GM06990 (cell line): ENCODE measurements at regions not wholly inside any gene's neighbourhood (a gene's known extent, or its start where the extent isn't known, plus 50 kb on each side); places are given as distances from the start of the nearest gene placed in this dataset.

Experiments
- DNase-seq: peaks from one replicate; pipeline ENCODE4 v3.0.0-alpha.2; 2011; ENCODE audit not compliant: insufficient read length; ENCODE audit errors: extremely low read depth
- H3K27me3 ChIP-seq: replicated peaks from 2 replicates; pipeline ENCODE4 v1.6.0; 2011; ENCODE audit warnings: low read length; ENCODE audit not compliant: control insufficient read depth, insufficient read depth
- H3K36me3 ChIP-seq: 2 replicates; pipeline ENCODE4 v1.5.1; 2011; ENCODE audit warnings: low read length; ENCODE audit not compliant: control insufficient read depth, insufficient read depth
- H3K4me3 ChIP-seq: replicated peaks from 2 replicates; pipeline ENCODE4 v1.5.1; 2011; ENCODE audit warnings: low read depth, mild to moderate bottlenecking, control low read depth, low read length
- TF ChIP-seq, protein P1 (sequence below): IDR thresholded peaks from 2 replicates; pipeline ENCODE4 v1.5.1; 2011; ENCODE audit warnings: low read length, control low read depth, mild to moderate bottlenecking, inconsistent platforms; ENCODE audit not compliant: insufficient read depth, poor library complexity, severe bottlenecking

DNA sequence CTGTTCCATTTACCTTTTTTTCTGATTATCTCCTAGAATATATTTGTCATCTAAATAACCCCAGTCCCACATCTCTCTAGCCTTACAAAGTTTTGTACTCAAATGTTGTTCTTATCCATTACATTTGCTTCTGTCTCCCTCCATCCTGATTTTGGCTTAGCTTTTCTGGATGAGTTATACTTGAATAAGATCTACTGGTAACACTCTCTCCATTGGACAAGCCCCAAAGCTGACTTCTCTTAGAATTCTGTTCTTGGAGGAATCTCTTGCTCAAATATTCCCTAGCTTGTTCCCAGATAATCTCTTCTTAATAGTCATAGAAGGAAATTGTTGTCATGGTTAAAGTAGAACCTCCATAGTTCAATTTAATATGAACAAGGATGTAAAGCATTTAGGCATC lies 115.5 kb upstream of the HS3ST1 start:
- DNase-seq = no peak
- no peaks in the 10 kb centered on the region for H3K27me3 ChIP-seq
- no peaks in the 10 kb centered on the region for H3K36me3 ChIP-seq
- TF ChIP-seq, protein P1, sequence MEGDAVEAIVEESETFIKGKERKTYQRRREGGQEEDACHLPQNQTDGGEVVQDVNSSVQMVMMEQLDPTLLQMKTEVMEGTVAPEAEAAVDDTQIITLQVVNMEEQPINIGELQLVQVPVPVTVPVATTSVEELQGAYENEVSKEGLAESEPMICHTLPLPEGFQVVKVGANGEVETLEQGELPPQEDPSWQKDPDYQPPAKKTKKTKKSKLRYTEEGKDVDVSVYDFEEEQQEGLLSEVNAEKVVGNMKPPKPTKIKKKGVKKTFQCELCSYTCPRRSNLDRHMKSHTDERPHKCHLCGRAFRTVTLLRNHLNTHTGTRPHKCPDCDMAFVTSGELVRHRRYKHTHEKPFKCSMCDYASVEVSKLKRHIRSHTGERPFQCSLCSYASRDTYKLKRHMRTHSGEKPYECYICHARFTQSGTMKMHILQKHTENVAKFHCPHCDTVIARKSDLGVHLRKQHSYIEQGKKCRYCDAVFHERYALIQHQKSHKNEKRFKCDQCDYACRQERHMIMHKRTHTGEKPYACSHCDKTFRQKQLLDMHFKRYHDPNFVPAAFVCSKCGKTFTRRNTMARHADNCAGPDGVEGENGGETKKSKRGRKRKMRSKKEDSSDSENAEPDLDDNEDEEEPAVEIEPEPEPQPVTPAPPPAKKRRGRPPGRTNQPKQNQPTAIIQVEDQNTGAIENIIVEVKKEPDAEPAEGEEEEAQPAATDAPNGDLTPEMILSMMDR = no peak
- no peak overlapping the region for H3K4me3 ChIP-seq

DNA sequence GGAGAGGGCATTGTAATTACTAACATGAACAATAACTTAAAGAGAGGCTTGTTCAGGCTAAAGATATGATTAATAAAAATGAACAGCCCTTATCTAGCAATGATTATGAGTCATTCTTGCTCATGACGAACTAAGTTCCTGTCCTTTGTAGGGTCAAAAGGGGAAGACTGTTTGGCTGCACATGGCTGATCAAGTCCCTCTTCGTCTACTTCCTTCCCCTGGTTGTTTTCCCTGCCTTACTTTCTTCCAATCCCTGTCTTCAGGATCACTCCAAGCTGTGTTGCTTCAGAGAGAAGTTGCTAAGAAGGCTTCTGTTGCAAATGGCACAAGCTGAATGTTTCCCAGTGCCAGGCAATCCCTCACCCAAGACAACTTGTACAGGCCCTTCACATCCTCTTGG lies 115.0 kb upstream of the HS3ST1 start:
- Histone ChIP-seq H3K27me3 (no peaks in the 10 kb centered on the region), H3K4me3 (no peak overlapping the region), H3K36me3 (no peaks in the 10 kb centered on the region)
- DNase-seq = no peak
- TF ChIP-seq, protein P1 = no peak

- Histone ChIP-seq H3K36me3 (no peaks in the 10 kb centered on the region), H3K27me3 (no peaks in the 10 kb centered on the region), H3K4me3 (no peak overlapping the region)
- no peak for DNase-seq
- TF ChIP-seq, protein P1 = no peak
Measured at GRCh38 chr4:11542952-11543351, 114.3 kb upstream of the HS3ST1 start.

GRCh38 chr4:11537846-11538245 lies 109.2 kb upstream of the HS3ST1 start:
- H3K36me3 ChIP-seq = no peaks in the 10 kb centered on the region
- DNase-seq = no peak
- no peaks in the 10 kb centered on the region for H3K27me3 ChIP-seq
- H3K4me3 ChIP-seq = no peak overlapping the region
- TF ChIP-seq, protein P1 = no peak

DNA sequence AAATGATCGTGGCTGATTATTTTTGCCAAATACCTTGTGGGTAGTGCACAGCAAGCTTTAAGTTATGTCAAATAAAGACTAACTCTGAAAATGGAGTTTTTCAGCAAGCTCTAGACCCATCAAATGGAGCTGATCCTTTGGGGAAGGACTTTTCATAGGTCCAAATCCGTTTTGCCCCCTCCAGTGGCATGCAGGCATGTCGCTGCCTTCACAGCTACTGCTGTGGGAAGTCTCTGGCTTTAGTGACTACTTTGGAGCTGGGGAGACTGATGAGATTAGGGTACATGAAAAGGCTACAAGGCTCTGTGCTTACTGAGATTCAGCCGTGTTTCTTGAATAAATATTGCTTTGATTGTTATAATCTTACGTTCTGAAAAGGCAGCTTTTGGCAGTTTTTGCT lies 106.6 kb upstream of the HS3ST1 start:
- H3K36me3 ChIP-seq = no peaks in the 10 kb centered on the region
- H3K27me3 ChIP-seq = no peaks in the 10 kb centered on the region
- DNase-seq = no peak
- no peak overlapping the region for H3K4me3 ChIP-seq
- TF ChIP-seq, protein P1 = no peak

DNA sequence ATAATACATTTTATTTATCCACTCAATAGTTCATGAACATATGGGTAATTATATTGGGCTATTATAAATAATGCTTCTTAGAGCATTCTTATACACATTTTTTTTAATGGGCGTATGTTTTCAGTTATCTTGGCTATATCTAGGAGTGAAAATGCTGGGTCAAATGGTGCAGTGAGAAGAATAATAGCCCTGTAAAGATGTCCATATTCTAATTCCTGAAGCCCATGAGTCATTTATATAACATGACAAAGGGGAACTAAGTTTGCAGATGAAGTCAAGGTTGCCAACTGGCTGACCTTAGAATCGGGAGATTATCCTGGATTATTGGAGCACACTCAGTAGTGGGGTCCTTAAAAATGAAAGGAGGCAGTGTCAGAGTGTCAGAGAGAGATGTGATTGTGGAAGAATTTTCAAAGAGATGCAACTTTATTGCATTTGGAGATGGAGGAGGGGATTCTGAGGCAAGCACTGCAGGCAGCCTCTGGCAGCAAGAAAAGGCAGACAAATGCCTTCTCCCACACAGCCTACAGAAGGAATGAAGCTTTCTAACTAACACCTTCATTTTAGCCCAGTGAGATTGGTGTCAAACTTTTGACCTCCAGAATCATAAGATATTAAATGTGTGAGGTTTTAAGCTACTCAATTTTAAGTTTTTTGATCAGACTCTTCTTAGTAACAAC lies 106.1 kb upstream of the HS3ST1 start:
- DNase-seq = no peak
- Histone ChIP-seq H3K4me3 (no peak overlapping the region), H3K27me3 (no peaks in the 10 kb centered on the region), H3K36me3 (no peaks in the 10 kb centered on the region)
- TF ChIP-seq, protein P1 = no peak
